ENCODE measurements at regions not wholly inside any gene's neighbourhood (a gene's known extent, or its start where the extent isn't known, plus 50 kb on each side); places are given as distances from the start of the nearest gene placed in this dataset.

GRCh38 chr1:67594764-67595163 is 90.2 kb upstream of the GADD45A start:
- Histone ChIP-seq H3K4me1 (ENCODE audit: control insufficient read depth in 2 of 2, insufficient read depth in 2 of 2, low read length in 2 of 2) (no peaks in the 10 kb centered on the region), H4K20me1 (ENCODE audit: control insufficient read depth, insufficient read depth, low read length, poor library complexity, severe bottlenecking) (no peaks in the 10 kb centered on the region), H3K9ac (ENCODE audit: low read length) (no peak overlapping the region), H3K36me3 (replicated peaks in 1 of 2; ENCODE audit: control extremely low read depth in 1 of 2, control insufficient read depth in 1 of 2, extremely low read depth in 1 of 2, insufficient read depth in 2 of 2, low read length in 1 of 2) (no peaks in the 10 kb centered on the region), H3K79me2 (ENCODE audit: control insufficient read depth, insufficient read depth, low read length) (no peaks in the 10 kb centered on the region), H3K27ac (ENCODE audit: low read length in 2 of 2) (no peak overlapping the region), H3K27me3 (replicated peaks in 1 of 4; ENCODE audit: control extremely low read depth in 1 of 4, control insufficient read depth in 3 of 4, insufficient read depth in 4 of 4, low read length in 3 of 4) (no peaks in the 10 kb centered on the region), H3K9me3 (ENCODE audit: control extremely low read depth in 1 of 3, control insufficient read depth in 2 of 3, insufficient read depth in 1 of 3, low read length in 2 of 3) (no peaks in the 10 kb centered on the region), H2AFZ (ENCODE audit: insufficient read depth, low read depth, low read length, poor library complexity, severe bottlenecking) (no peak overlapping the region), H3K4me3 (ENCODE audit: control extremely low read depth in 1 of 5, extremely low read depth in 1 of 5, insufficient read depth in 1 of 5, low read depth in 2 of 5, low read length in 4 of 5) (no peak overlapping the region), H3K4me2 (replicated peaks; ENCODE audit: low read depth, low read length, poor library complexity, severe bottlenecking) (no peak overlapping the region)
- 93% methylated on average over 2 of the region's 2 CpGs for WGBS (ENCODE audit: insufficient coverage)
- Mint-ChIP-seq H3K27me3 (no peaks in the 10 kb centered on the region), H3K4me1 (no peaks in the 10 kb centered on the region), H3K27ac (no peak overlapping the region), H3K9me3 (ENCODE audit: insufficient read depth) (no peaks in the 10 kb centered on the region), H3K4me3 (no peak overlapping the region)
- ChIA-PET CTCF (no interaction called here), POLR2A (no interaction called here)
- intact Hi-C loops (cut with micrococcal nuclease), result no loop called here
- DNase-seq (no peak), ATAC-seq (ENCODE audit: low read depth) (no peak)
- TF ChIP-seq CTCF (IDR thresholded peaks at IDR 0.05), result no peak
- TF ChIP-seq EZH2 (IDR thresholded peaks at IDR 0.05; ENCODE audit: borderline replicate concordance, insufficient read depth, low read depth, low read length, poor library complexity, severe bottlenecking), result no peak

- H4K20me1 ChIP-seq (ENCODE audit: control insufficient read depth, insufficient read depth, low read length, poor library complexity, severe bottlenecking), result no peaks in the 10 kb centered on the region
- H3K27ac ChIP-seq (ENCODE audit: low read length in 2 of 2), result no peak overlapping the region
- Mint-ChIP-seq H3K4me3 (no peak overlapping the region), H3K27me3 (no peaks in the 10 kb centered on the region), H3K9me3 (ENCODE audit: insufficient read depth) (no peaks in the 10 kb centered on the region), H3K27ac (no peak overlapping the region), H3K4me1 (no peaks in the 10 kb centered on the region)
- H3K4me3 ChIP-seq (ENCODE audit: control extremely low read depth in 1 of 5, extremely low read depth in 1 of 5, insufficient read depth in 1 of 5, low read depth in 2 of 5, low read length in 4 of 5), result no peak overlapping the region
- no peaks in the 10 kb centered on the region for H3K36me3 ChIP-seq (replicated peaks in 1 of 2; ENCODE audit: control extremely low read depth in 1 of 2, control insufficient read depth in 1 of 2, extremely low read depth in 1 of 2, insufficient read depth in 2 of 2, low read length in 1 of 2)
- no peaks in the 10 kb centered on the region for H3K4me1 ChIP-seq (ENCODE audit: control insufficient read depth in 2 of 2, insufficient read depth in 2 of 2, low read length in 2 of 2)
- H3K4me2 ChIP-seq (replicated peaks; ENCODE audit: low read depth, low read length, poor library complexity, severe bottlenecking), result no peak overlapping the region
- H3K79me2 ChIP-seq (ENCODE audit: control insufficient read depth, insufficient read depth, low read length), result no peaks in the 10 kb centered on the region
- POLR2A ChIA-PET, result no interaction called here
- CTCF ChIA-PET, result no interaction called here
- WGBS (ENCODE audit: insufficient coverage), result 92% methylated on average over 2 of the region's 3 CpGs
- TF ChIP-seq CTCF (IDR thresholded peaks at IDR 0.05) (no peak), EZH2 (IDR thresholded peaks at IDR 0.05; ENCODE audit: borderline replicate concordance, insufficient read depth, low read depth, low read length, poor library complexity, severe bottlenecking) (no peak)
- no peaks in the 10 kb centered on the region for H3K9me3 ChIP-seq (ENCODE audit: control extremely low read depth in 1 of 3, control insufficient read depth in 2 of 3, insufficient read depth in 1 of 3, low read length in 2 of 3)
- no peak overlapping the region for H3K9ac ChIP-seq (ENCODE audit: low read length)
- ATAC-seq (ENCODE audit: low read depth) (no peak), DNase-seq (no peak)
- intact Hi-C loops (cut with micrococcal nuclease), result no loop called here
- H2AFZ ChIP-seq (ENCODE audit: insufficient read depth, low read depth, low read length, poor library complexity, severe bottlenecking), result no peak overlapping the region
- no peaks in the 10 kb centered on the region for H3K27me3 ChIP-seq (replicated peaks in 1 of 4; ENCODE audit: control extremely low read depth in 1 of 4, control insufficient read depth in 3 of 4, insufficient read depth in 4 of 4, low read length in 3 of 4)
These were observed 88.3 kb upstream of the GADD45A start for GRCh38 chr1:67596674-67597073.
